ENCODE measurements at regions not wholly inside any gene's neighbourhood (a gene's known extent, or its start where the extent isn't known, plus 50 kb on each side); places are given as distances from the start of the nearest gene placed in this dataset.

GRCh38 chr4:115929373-115929772 is 816.0 kb upstream of the NDST4 start:
- TF ChIP-seq CTCF (IDR thresholded peaks at IDR 0.05) (no peak), POLR2A (IDR thresholded peaks at IDR 0.05) (no peak), POLR2AphosphoS5 (IDR thresholded peaks at IDR 0.05; ENCODE audit: insufficient read depth in 1 of 2, low read depth in 1 of 2) (no peak)

All from vagina (tissue), 2 donors.